ENCODE measurements at regions not wholly inside any gene's neighbourhood (a gene's known extent, or its start where the extent isn't known, plus 50 kb on each side); places are given as distances from the start of the nearest gene placed in this dataset.

DNA sequence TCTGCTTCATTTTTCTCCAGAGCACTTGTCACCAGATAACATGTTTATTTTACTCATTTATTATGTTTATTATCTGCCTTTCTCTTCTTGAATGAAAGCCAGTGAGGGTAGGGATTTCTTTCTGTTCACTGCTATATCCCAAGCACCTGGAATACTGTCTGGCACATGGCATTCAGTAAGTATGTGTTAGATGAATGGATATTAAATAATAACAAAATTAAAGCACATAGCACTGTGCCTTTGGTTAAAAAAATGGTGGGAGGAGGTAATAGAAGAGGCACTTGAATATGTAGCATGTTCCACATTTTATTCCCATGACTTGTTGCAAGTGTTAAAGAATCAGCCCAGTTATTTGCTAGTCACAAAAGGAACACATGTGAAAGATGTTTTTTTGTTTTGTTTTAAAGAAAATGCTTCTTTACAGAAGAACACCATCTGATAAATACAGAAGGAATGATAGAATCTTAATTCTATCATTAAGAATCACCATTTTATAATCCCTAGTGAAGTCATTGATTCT, 151.0 kb downstream of the DLEU7 start:
- H3K9me2 ChIP-seq (replicated peaks; ENCODE audit: insufficient read depth, low read length), result no peaks in the 10 kb centered on the region
- H3K36me3 ChIP-seq (ENCODE audit: low read length), result no peaks in the 10 kb centered on the region
- H3K79me2 ChIP-seq (ENCODE audit: insufficient read depth, low read length), result no peaks in the 10 kb centered on the region
- H3K27ac ChIP-seq (ENCODE audit: low read depth, low read length), result no peak overlapping the region
- no peaks in the 10 kb centered on the region for H3K27me3 ChIP-seq (ENCODE audit: low read length)
- H2AFZ ChIP-seq (ENCODE audit: low read depth, low read length, severe bottlenecking), result no peak overlapping the region
- no peak for TF ChIP-seq EZH2phosphoT487 (conservative IDR thresholded peaks at IDR 0.05; ENCODE audit: low read length)
- TF ChIP-seq, protein P1, sequence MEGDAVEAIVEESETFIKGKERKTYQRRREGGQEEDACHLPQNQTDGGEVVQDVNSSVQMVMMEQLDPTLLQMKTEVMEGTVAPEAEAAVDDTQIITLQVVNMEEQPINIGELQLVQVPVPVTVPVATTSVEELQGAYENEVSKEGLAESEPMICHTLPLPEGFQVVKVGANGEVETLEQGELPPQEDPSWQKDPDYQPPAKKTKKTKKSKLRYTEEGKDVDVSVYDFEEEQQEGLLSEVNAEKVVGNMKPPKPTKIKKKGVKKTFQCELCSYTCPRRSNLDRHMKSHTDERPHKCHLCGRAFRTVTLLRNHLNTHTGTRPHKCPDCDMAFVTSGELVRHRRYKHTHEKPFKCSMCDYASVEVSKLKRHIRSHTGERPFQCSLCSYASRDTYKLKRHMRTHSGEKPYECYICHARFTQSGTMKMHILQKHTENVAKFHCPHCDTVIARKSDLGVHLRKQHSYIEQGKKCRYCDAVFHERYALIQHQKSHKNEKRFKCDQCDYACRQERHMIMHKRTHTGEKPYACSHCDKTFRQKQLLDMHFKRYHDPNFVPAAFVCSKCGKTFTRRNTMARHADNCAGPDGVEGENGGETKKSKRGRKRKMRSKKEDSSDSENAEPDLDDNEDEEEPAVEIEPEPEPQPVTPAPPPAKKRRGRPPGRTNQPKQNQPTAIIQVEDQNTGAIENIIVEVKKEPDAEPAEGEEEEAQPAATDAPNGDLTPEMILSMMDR (IDR thresholded peaks at IDR 0.05; ENCODE audit: insufficient read depth, low read length, poor library complexity, severe bottlenecking), result no peak
- peaks cover 13% of the 10 kb centered on the region; the same call in 1 of the 2 replicates for H3K9me3 ChIP-seq (ENCODE audit: insufficient read depth, low read length)
- H3K9ac ChIP-seq (ENCODE audit: low read length), result no peak overlapping the region
- H4K20me1 ChIP-seq (ENCODE audit: low read depth, low read length), result no peaks in the 10 kb centered on the region
- no peak overlapping the region for H3K4me3 ChIP-seq (ENCODE audit: insufficient read depth, low read length, poor library complexity, severe bottlenecking)
- H3K4me2 ChIP-seq (ENCODE audit: low read depth, low read length, poor library complexity, severe bottlenecking), result no peak overlapping the region
- H3F3A ChIP-seq (ENCODE audit: insufficient read depth), result no peaks in the 10 kb centered on the region

DNA sequence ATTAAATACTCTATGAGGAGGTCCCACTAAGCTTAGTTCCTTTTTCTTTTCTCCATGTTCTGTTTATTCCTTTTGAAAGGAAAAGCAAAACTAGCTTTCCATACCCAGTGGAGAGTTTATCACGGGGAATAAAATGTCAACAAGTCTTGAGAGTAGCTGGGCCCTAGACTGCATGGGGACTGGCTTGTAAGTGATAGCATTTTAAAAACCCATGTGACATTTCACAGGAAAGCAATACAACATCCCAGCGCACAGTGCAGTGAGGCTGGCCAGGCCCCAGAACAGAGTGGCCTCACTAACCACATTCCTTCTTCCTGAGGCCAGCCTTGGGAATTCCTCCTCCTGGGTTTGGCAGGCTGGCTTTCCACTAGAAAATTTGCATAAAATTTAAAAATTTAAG, 149.8 kb downstream of the DLEU7 start:
- Histone ChIP-seq H3K4me2 (ENCODE audit: low read depth, low read length, poor library complexity, severe bottlenecking) (no peak overlapping the region), H3K9me2 (replicated peaks; ENCODE audit: insufficient read depth, low read length) (no peaks in the 10 kb centered on the region), H3K79me2 (ENCODE audit: insufficient read depth, low read length) (no peaks in the 10 kb centered on the region), H3K27ac (ENCODE audit: low read depth, low read length) (no peak overlapping the region), H3K36me3 (ENCODE audit: low read length) (no peaks in the 10 kb centered on the region), H3F3A (ENCODE audit: insufficient read depth) (no peaks in the 10 kb centered on the region), H3K9me3 (ENCODE audit: insufficient read depth, low read length) (peaks cover 13% of the 10 kb centered on the region; the same call in 1 of the 2 replicates), H3K9ac (ENCODE audit: low read length) (no peak overlapping the region), H4K20me1 (ENCODE audit: low read depth, low read length) (no peaks in the 10 kb centered on the region), H3K27me3 (ENCODE audit: low read length) (no peaks in the 10 kb centered on the region), H3K4me3 (ENCODE audit: insufficient read depth, low read length, poor library complexity, severe bottlenecking) (no peak overlapping the region), H2AFZ (ENCODE audit: low read depth, low read length, severe bottlenecking) (no peak overlapping the region)
- TF ChIP-seq, protein P1 (IDR thresholded peaks at IDR 0.05; ENCODE audit: insufficient read depth, low read length, poor library complexity, severe bottlenecking), result no peak
- no peak for TF ChIP-seq EZH2phosphoT487 (conservative IDR thresholded peaks at IDR 0.05; ENCODE audit: low read length)

DNA sequence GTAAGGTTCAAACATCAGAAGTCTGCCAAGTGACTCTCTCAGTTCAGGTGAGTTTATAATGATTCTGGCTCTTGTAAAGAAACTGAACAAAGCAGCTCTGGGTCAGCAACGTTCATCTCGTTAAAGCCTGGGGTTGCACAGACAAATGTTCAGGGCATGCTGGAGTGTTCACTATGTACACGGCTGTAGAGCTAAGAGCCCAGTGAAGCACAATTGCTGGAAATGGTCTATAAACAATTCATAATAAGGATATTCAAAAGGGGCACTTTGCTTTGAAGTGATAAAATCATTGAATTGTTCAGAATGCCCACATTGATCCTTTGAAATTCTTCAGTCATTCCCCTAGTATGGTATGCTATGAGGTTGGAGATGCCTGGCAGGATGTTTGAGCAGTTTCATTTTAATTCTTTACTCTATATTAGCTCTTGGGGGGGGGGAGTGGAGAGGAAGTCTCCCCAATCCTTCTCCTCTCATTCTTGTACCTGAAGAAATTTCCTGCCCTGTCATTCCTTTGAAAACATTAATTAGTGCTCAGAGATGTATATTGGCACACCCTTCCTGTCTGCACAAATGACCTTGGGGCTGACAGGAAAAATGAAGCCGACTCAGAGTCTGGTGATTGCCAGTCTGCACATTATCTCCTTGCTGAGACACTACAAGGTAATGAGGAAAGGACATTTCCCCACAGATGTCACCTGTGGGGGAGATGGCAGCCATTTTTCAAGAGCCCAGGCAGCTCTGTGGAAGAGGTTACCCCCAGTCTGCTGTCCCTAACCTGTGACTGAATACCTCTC, 145.5 kb downstream of the DLEU7 start:
- Histone ChIP-seq H2AFZ (ENCODE audit: low read depth, low read length, severe bottlenecking) (no peak overlapping the region), H3K9ac (ENCODE audit: low read length) (no peak overlapping the region), H3K9me3 (ENCODE audit: insufficient read depth, low read length) (peaks cover 13% of the 10 kb centered on the region; the same call in 1 of the 2 replicates), H3K27me3 (ENCODE audit: low read length) (no peaks in the 10 kb centered on the region), H3K36me3 (ENCODE audit: low read length) (no peaks in the 10 kb centered on the region), H3K27ac (ENCODE audit: low read depth, low read length) (no peak overlapping the region), H3K4me2 (ENCODE audit: low read depth, low read length, poor library complexity, severe bottlenecking) (no peak overlapping the region), H3F3A (ENCODE audit: insufficient read depth) (no peaks in the 10 kb centered on the region), H3K9me2 (replicated peaks; ENCODE audit: insufficient read depth, low read length) (no peaks in the 10 kb centered on the region), H3K4me3 (ENCODE audit: insufficient read depth, low read length, poor library complexity, severe bottlenecking) (no peak overlapping the region), H3K79me2 (ENCODE audit: insufficient read depth, low read length) (no peaks in the 10 kb centered on the region), H4K20me1 (ENCODE audit: low read depth, low read length) (no peaks in the 10 kb centered on the region)
- no peak for TF ChIP-seq EZH2phosphoT487 (conservative IDR thresholded peaks at IDR 0.05; ENCODE audit: low read length)
- TF ChIP-seq, protein P1 (IDR thresholded peaks at IDR 0.05; ENCODE audit: insufficient read depth, low read length, poor library complexity, severe bottlenecking), result no peak

Data from SU-DHL-6 (cell line).